DMS53 treated with DMSO at 0.1 percent for 48 hours (cell line): ENCODE measurements at regions not wholly inside any gene's neighbourhood (a gene's known extent, or its start where the extent isn't known, plus 50 kb on each side); places are given as distances from the start of the nearest gene placed in this dataset.
"Not testable (repeated sequence)": the region's sequence is repeated elsewhere in the genome, so short reads cannot be mapped to it uniquely, and the experiment has no call there.

Source experiments
- DNase-seq: peaks from one replicate; lab custom pipeline; 2025; ENCODE audit not compliant: unreplicated experiment; lab: John Stamatoyannopoulos, UW

DNA sequence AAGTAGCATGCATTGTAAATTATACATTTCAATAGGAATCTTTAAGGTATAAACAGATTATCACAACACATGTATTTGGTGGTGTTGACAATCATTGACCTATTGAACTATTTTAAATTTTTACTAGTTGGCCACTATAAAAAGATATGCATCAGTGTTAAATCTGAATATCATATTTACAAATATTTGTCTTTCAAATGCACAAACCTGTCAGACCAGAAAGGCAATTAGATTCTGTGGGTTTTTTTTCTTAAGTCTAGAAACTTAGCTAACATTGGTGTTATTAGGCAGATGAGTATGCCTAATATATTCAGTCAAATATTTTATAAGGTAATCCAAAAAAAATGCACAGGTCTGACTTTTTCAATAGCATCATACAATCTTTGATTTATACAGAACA is 241.4 kb upstream of the DGKB start:
- peak; percentile 10 for DNase-seq

- no peak for DNase-seq
Measured at GRCh38 chr7:15143121-15143520, 240.6 kb upstream of the DGKB start.

DNA sequence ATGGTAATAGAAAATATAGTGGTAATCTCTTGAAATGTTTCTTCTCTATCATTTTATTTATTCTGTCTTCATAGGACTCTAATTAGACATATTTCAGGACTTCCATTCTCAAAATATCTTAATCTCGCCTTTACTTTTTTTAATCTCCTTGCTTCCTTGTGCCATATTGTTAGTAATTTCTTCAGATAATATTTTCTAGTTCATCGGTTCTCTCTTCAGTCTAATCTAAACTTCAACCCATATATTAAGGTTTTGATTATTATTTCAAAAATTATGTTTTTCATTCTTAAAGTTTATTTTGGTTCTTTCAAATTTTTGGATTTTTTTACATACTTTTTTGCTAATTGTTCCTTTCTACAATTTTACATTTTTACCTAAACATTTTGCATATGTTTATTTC is 237.9 kb upstream of the DGKB start:
- DNase-seq = no peak

- no peak for DNase-seq
Measured at GRCh38 chr7:15131661-15132060, 229.1 kb upstream of the DGKB start.

GRCh38 chr7:15130666-15131541 is 228.4 kb upstream of the DGKB start:
- peak; percentile 74 for DNase-seq

- DNase-seq = peak; percentile 40
Measured at GRCh38 chr7:15128716-15129115, 226.2 kb upstream of the DGKB start.

- DNase-seq = not testable (repeated sequence)
Measured at GRCh38 chr7:15126653-15127052, 224.1 kb upstream of the DGKB start.

DNA sequence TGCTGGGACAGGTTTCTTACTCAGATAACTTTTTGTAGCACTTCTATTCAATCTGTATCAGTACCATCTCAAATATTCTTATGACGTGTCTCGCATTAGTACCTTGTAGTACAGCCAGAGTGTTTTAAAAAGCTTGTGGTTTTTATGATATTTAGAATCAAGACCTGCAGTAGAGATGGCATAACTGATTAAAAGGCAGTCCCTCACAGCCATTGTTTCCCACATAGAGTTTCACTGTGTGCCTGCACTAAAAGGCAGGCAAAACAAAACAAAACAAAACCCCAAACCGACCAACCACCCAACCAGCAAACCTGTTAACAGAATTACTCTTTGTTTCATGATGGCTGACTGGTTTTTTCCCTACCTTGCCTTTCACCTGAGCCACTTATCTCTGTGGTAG is 221.3 kb upstream of the DGKB start:
- DNase-seq = no peak

GRCh38 chr7:15113752-15114151 is 211.2 kb upstream of the DGKB start:
- no peak for DNase-seq

GRCh38 chr7:15105711-15106110 is 203.2 kb upstream of the DGKB start:
- no peak for DNase-seq

DNA sequence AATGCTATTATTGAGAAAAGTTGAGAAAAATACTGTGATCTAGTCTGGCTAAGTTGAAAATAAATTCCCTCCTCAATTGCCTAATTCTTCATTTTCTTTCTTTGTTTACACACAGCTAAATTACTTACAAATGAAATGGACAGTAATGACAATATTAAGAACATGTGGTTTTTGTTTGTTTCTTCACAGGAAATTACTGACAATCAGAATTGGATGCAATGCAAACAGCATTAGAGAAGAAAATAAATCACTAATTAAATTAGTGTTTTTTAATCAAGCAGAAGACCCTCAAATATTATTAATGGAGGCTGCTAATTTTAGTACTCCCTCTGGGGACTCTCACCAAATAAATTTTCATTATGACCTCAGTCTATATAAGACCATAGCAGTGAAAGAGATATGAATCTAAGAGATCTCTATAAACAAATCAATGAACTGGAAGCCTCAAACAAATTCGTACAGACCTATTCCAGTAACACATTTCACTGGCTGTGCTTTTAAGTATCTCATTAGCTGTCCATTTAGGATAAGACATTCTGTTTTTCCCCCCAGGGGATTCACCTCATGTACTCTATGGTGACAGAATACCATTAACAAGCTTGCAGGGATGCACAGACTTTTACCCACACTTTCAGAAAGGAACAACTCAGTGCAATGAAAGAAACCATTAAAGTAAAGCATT is 202.0 kb upstream of the DGKB start:
- no peak for DNase-seq

- no peak for DNase-seq
Measured at GRCh38 chr7:15099074-15099473, 196.5 kb upstream of the DGKB start.

DNA sequence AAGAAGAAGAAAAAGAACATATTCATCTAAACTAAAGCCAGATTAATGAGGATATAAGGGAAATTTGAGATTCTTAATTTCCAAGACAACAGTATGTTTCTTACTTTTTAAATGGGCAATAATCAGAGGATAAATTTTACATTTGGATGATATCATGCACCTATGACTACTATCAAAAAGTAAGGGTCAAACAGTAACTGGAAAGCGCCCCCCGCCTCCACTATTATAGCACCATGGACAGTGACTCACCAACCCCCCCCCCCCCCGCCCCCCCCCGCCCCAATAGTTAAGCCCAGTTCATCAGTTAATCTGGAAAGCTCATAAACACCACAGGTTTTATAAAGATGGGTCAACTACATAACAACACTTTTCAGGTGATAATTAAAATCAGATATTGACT is 194.3 kb upstream of the DGKB start:
- DNase-seq = no peak

DNA sequence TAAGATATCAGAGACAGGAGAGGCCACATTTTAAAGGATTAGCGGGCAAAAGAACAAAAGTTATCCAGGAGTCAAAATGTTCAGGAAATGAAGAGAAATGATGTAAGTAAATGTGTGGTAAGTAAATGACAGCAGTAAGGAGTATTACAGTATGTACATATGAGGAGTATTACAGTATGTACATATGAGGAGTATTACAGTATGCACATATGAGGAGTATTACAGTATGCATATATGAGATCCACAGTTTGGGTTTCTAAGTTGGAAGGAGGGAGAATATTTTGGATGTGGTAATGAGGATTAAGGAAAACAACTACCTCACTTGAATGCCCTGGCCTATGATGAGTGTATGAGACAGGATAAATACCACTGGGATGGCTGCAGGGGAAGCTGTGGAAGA is 192.4 kb upstream of the DGKB start:
- DNase-seq = no peak

DNA sequence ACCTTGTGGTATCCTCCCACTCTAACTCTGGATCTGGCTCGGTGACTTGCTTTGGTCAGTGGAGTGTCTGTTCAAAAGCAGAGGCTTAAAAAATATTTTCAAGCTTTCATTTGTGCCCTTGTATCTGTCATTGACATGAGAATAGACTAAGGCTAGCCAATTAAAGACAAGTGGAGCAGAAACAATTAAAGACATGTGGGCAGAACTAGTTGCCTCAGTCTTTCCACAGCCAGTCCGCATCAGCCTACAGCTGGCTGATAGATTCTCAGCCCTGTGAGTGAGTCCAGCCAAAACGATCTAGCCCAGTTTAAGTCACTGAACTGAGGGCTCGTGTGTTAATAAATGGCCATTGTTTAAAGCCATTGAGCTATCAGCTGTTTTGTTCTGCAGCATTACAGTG is 185.2 kb upstream of the DGKB start:
- no peak for DNase-seq

DNA sequence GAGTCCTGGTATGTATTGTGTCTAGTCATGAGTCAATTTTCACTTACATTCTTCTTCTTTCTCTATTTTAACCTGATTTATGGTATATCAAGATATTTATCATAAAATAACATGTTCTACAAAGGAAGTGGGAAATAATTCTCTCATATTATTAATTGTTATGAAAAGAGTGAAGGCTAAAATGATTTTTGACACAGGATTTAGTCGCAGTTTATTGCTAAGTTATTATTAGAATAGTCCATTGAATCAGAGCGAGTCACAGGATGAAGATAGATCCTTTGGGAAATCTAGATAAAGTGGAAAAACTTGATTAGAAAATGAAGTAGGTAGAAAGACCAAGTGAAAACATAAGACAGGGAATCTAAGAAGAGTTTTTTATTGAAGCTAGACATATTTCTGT is 184.3 kb upstream of the DGKB start:
- no peak for DNase-seq

- DNase-seq = no peak
Measured at GRCh38 chr7:15086131-15086611, 183.6 kb upstream of the DGKB start.

- DNase-seq = no peak
Measured at GRCh38 chr7:15085366-15085765, 182.8 kb upstream of the DGKB start.

GRCh38 chr7:15084368-15084767 is 181.8 kb upstream of the DGKB start:
- no peak for DNase-seq

GRCh38 chr7:15081891-15082290 is 179.3 kb upstream of the DGKB start:
- DNase-seq = no peak

DNA sequence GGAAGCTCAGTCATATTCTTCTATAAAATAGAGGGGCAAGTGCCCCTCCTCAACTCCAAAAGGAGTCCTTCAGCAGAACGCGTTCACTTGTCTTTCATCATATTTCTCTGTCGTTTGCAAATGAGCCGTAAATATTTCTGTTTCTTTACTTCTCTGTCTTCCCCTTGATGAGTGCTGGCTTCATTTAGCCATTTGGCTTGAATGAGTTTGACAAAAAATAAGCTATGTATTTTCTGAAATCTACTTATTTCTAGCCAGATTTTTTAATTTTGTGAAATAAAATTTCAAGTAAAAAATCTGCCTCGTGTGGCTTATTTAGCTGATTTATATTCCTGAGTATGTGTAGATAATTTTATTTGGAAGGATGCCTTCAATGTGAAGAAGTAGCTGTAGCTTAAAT is 170.8 kb upstream of the DGKB start:
- DNase-seq = no peak

DNA sequence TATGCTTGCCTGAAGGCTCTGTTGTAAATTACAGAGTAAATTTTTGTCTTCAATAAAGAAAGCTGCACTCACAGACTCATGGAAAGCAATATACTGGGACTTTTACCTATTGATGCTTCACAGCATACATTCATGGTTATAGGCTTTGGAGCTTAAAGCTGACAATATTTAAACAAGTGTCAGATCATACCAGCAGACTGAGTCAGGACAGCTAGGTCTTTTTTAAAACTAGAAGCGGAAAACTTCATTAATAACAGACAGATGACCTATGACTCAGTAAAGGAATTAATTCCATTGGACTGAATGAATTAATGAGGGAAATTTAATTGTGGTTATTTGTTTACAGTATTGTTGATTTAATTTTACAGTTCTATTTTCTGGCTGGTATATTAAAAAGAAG is 165.8 kb upstream of the DGKB start:
- no peak for DNase-seq
